Stomach (tissue), 4 donors: ENCODE measurements at regions not wholly inside any gene's neighbourhood (a gene's known extent, or its start where the extent isn't known, plus 50 kb on each side); places are given as distances from the start of the nearest gene placed in this dataset.

Source experiments
- EP300 ChIP-seq: sonication (generic); formaldehyde crosslinking; IDR thresholded peaks from one replicate; pipeline ENCODE4 v1.6.1; 2017; ENCODE audit warnings: antibody characterized with exemption
- POLR2A ChIP-seq, 4 donors: fragments of 450-650 bp; IDR thresholded peaks; one replicate each; pipeline ENCODE4 v1.6.1; 2016; ENCODE audit warnings: antibody characterized with exemption in 4 of 4, control low read depth in 2 of 4, mild to moderate bottlenecking in 1 of 4, moderate library complexity in 1 of 4
- POLR2AphosphoS5 ChIP-seq, 3 donors: sonication (generic); formaldehyde crosslinking; IDR thresholded peaks; one replicate each; pipeline ENCODE4 v1.6.1; 2016; ENCODE audit warnings: antibody characterized with exemption in 3 of 3
- TF ChIP-seq, protein P1 (sequence below), 7 experiments: fragments of 450-650 bp in 4 of 7; fragments of 200-600 bp in 3 of 7; sonication (generic) in 3 of 7; IDR thresholded peaks; one replicate each; pipeline ENCODE4 v1.5.1; 2016 to 2019; ENCODE audit warnings: antibody characterized with exemption in 7 of 7, control low read depth in 2 of 7, mild to moderate bottlenecking in 1 of 7

DNA sequence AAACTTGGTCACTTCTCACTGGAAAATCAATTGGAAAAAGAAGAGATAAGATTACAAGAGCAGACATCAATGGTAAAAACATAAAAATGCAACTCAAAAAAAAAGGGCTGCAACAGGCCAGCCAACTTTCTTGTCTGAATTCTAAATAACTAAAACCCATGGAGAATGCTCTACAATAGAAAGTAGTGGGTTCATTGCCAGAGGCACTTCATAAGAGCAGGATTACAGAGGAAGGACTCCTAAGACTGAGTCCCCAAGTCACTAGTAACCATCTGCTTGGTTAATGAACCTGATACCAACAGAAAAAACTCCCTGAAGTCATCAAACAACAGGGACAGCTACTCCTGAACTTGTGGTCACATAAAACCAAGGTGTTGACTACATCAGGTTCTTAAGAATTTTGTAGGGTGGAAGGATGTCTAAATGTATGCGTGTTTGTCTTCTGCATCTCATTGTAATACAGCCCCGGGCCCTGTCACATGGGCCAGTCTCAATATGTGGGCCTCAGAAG lies 148.6 kb downstream of the IMPG2 start:
- no peak for TF ChIP-seq POLR2A (IDR thresholded peaks at IDR 0.05)
- no peak for TF ChIP-seq EP300
- TF ChIP-seq, protein P1, sequence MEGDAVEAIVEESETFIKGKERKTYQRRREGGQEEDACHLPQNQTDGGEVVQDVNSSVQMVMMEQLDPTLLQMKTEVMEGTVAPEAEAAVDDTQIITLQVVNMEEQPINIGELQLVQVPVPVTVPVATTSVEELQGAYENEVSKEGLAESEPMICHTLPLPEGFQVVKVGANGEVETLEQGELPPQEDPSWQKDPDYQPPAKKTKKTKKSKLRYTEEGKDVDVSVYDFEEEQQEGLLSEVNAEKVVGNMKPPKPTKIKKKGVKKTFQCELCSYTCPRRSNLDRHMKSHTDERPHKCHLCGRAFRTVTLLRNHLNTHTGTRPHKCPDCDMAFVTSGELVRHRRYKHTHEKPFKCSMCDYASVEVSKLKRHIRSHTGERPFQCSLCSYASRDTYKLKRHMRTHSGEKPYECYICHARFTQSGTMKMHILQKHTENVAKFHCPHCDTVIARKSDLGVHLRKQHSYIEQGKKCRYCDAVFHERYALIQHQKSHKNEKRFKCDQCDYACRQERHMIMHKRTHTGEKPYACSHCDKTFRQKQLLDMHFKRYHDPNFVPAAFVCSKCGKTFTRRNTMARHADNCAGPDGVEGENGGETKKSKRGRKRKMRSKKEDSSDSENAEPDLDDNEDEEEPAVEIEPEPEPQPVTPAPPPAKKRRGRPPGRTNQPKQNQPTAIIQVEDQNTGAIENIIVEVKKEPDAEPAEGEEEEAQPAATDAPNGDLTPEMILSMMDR (IDR thresholded peaks at IDR 0.05): no peak
- TF ChIP-seq POLR2AphosphoS5 (IDR thresholded peaks at IDR 0.05): no peak
